ENCODE measurements at regions not wholly inside any gene's neighbourhood (a gene's known extent, or its start where the extent isn't known, plus 50 kb on each side); places are given as distances from the start of the nearest gene placed in this dataset.

DNA sequence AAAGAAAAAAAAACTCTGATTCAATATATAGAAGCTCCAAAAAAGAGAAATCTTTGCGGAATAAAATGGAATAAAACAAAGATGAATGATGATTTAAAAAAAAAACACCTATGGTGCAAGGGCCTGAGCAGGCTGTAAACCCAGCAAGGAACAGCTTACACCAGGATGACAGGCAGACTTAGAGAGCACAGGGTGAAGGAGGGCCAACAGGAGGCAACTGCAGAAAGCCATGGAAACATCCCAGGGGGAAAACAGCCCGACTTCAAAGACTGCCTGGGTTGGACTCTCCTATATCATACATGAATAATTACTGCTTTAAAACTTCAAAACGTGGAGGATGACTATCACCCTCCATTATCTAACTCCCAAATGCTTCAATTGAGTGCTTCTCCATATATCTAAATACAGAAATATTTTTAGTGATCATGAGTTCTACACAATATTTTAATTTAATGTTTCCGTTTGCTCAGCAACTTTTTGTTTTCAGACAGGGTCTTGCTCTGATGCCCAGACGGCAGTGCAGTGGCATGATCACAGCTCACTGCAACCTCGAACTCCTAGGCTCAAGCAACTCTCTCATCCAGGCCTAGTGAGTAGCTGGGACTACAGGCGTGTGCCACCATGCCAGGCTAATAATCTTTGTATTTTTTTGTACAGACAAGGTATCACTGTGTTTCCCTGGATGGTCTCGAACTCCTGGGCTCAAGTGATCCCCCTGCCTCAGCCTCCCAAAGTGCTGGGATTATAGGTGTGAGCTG is 456.2 kb downstream of the TBL1XR1 start:
- Histone ChIP-seq H3K27me3 (no peaks in the 10 kb centered on the region), H3K4me2 (no peak overlapping the region), H3K4me3 (no peak overlapping the region), H3K79me2 (no peaks in the 10 kb centered on the region), H4K20me1 (ENCODE audit: insufficient read depth, poor library complexity, severe bottlenecking) (no peaks in the 10 kb centered on the region), H3K36me3 (replicated peaks; ENCODE audit: insufficient read depth, low read depth) (no peaks in the 10 kb centered on the region), H3K9me2 (replicated peaks; ENCODE audit: insufficient read depth) (no peaks in the 10 kb centered on the region), H3K27ac (peak overlapping the region; percentile 43), H3K4me1 (ENCODE audit: insufficient read depth) (peaks cover 11% of the 10 kb centered on the region), H3K9me3 (ENCODE audit: low read depth) (no peaks in the 10 kb centered on the region), H2AFZ (no peak overlapping the region)
- DNase-seq (ENCODE audit: low spot score): no peak
- TF ChIP-seq EZH2 (IDR thresholded peaks at IDR 0.05; ENCODE audit: borderline replicate concordance): no peak
- no peak for TF ChIP-seq EZH2phosphoT487 (IDR thresholded peaks at IDR 0.05; ENCODE audit: low read depth, severe bottlenecking, unreplicated experiment)
- TF ChIP-seq, protein P1, sequence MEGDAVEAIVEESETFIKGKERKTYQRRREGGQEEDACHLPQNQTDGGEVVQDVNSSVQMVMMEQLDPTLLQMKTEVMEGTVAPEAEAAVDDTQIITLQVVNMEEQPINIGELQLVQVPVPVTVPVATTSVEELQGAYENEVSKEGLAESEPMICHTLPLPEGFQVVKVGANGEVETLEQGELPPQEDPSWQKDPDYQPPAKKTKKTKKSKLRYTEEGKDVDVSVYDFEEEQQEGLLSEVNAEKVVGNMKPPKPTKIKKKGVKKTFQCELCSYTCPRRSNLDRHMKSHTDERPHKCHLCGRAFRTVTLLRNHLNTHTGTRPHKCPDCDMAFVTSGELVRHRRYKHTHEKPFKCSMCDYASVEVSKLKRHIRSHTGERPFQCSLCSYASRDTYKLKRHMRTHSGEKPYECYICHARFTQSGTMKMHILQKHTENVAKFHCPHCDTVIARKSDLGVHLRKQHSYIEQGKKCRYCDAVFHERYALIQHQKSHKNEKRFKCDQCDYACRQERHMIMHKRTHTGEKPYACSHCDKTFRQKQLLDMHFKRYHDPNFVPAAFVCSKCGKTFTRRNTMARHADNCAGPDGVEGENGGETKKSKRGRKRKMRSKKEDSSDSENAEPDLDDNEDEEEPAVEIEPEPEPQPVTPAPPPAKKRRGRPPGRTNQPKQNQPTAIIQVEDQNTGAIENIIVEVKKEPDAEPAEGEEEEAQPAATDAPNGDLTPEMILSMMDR (IDR thresholded peaks at IDR 0.05; ENCODE audit: poor library complexity): no peak
- WGBS (ENCODE audit: low lambda C conversion rate, missing lambda C conversion rate): 80% methylated on average over 8 of the region's 8 CpGs

DNA sequence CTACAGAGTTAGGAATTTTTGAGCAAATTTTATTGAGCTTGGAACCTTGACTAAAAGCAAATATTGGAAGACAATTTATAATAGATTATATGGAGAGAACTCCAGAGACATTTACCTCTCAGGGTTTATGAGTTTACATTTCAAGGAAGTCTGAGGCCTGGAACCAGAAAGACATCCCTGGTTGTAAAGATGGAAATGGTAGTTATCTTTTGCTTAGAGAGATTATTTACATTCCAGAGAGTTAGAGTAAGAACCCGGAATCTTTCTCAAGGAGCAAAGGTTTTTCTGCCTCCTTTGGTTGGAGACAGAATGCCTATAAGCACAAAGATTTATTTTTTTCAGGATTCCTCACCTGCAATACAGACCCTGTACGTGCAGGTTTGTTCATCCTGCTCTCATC is 458.1 kb downstream of the TBL1XR1 start:
- Histone ChIP-seq H3K9me3 (ENCODE audit: low read depth) (no peaks in the 10 kb centered on the region), H3K27me3 (no peaks in the 10 kb centered on the region), H3K4me1 (ENCODE audit: insufficient read depth) (peaks cover 11% of the 10 kb centered on the region), H2AFZ (no peak overlapping the region), H3K36me3 (replicated peaks; ENCODE audit: insufficient read depth, low read depth) (no peaks in the 10 kb centered on the region), H3K4me2 (peak overlapping the region; percentile 3), H4K20me1 (ENCODE audit: insufficient read depth, poor library complexity, severe bottlenecking) (no peaks in the 10 kb centered on the region), H3K9me2 (replicated peaks; ENCODE audit: insufficient read depth) (no peaks in the 10 kb centered on the region), H3K27ac (peak overlapping the region; percentile 35), H3K4me3 (no peak overlapping the region), H3K79me2 (no peaks in the 10 kb centered on the region)
- WGBS (ENCODE audit: low lambda C conversion rate, missing lambda C conversion rate): 10% methylated on average over 2 of the region's 2 CpGs
- peak; percentile 40 for DNase-seq (ENCODE audit: low spot score)
- TF ChIP-seq EZH2phosphoT487 (IDR thresholded peaks at IDR 0.05; ENCODE audit: low read depth, severe bottlenecking, unreplicated experiment) (no peak), EZH2 (IDR thresholded peaks at IDR 0.05; ENCODE audit: borderline replicate concordance) (no peak)
- TF ChIP-seq, protein P1 (IDR thresholded peaks at IDR 0.05; ENCODE audit: poor library complexity): no peak

DNA sequence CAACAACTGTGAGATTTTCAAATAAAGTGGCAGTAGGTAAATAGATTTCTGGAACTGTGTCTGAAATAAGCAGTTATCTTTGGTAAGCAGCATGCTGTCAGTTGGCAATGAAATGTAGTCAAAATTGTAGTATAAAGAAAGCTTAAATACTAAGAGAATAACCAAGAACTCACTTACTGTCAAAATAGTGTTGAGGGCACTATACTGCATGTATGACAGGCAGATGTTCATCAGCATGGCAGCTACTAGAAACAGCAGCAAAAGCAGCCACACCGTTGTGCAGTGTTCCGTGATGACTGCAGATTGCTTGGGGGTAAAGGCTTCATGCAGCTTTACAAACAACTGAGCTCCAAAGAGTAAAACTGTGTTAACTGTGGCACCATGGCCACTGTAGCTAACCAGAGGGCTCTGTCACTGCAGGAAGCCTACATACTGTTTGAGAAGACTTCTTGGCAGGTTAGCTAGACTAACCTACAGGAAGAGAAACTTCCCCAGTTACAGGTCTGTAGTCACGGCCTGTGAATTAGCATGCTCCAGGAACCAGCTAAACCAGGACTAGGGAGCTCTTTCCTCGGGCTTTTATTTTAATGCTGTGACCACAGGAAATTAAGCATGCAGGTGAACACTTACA is 459.7 kb downstream of the TBL1XR1 start:
- Histone ChIP-seq H3K36me3 (replicated peaks; ENCODE audit: insufficient read depth, low read depth) (no peaks in the 10 kb centered on the region), H4K20me1 (ENCODE audit: insufficient read depth, poor library complexity, severe bottlenecking) (no peaks in the 10 kb centered on the region), H3K9me2 (replicated peaks; ENCODE audit: insufficient read depth) (no peaks in the 10 kb centered on the region), H3K9me3 (ENCODE audit: low read depth) (no peaks in the 10 kb centered on the region), H3K79me2 (no peaks in the 10 kb centered on the region), H2AFZ (no peak overlapping the region), H3K27me3 (no peaks in the 10 kb centered on the region), H3K4me1 (ENCODE audit: insufficient read depth) (peaks cover 11% of the 10 kb centered on the region), H3K4me2 (no peak overlapping the region), H3K27ac (peak overlapping the region; percentile 12), H3K4me3 (no peak overlapping the region)
- TF ChIP-seq, protein P1 (IDR thresholded peaks at IDR 0.05; ENCODE audit: poor library complexity): no peak
- TF ChIP-seq EZH2 (IDR thresholded peaks at IDR 0.05; ENCODE audit: borderline replicate concordance) (no peak), EZH2phosphoT487 (IDR thresholded peaks at IDR 0.05; ENCODE audit: low read depth, severe bottlenecking, unreplicated experiment) (no peak)
- 74% methylated on average over 4 of the region's 4 CpGs for WGBS (ENCODE audit: low lambda C conversion rate, missing lambda C conversion rate)
- no peak for DNase-seq (ENCODE audit: low spot score)

Measured in hepatocyte (in vitro differentiated cells).